ENCODE measurements at regions not wholly inside any gene's neighbourhood (a gene's known extent, or its start where the extent isn't known, plus 50 kb on each side); places are given as distances from the start of the nearest gene placed in this dataset.

DNA sequence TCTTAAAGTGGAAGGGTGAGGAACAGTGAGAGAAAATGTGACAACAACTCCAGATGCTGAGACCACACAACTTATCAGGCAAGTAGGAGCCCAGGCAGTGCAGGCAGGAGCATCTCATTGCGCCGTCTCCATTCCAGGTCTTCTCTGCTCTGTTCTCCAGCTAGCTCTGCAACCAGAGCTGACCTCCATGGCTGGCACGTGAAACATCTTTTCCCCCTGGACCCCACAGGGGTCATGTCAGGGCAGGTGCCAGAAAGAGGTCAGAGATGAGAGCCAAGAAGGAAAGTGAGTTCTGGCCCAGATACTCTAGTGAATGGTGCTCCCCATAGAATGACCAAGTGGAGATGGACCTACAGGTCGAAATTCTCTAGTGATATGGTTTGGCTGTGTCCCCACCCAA lies 281.4 kb downstream of the SMOC2 start:
- no peak for DNase-seq (ENCODE audit: low read depth)

GRCh38 chr6:168721571-168721970 lies 280.6 kb downstream of the SMOC2 start:
- no peak for DNase-seq (ENCODE audit: low read depth)

DNA sequence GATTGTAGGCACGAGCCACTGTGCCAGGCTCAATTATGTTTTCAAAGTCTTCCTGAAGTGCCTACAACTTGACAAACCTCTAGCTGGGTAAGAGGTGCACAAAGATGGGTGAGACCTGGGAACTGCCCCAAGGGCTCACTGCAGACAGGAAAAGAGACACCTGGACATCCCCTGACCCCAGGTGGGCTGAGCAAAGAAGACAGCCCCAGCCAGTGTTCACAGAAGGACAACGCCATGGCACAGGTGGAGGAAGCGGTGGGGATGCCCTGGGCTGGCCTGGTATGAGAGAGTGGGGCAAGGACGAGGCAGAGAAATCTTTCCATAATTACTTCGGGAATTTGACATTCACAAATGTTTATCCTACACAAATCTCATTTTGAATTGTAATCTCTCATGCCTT lies 278.9 kb downstream of the SMOC2 start:
- DNase-seq (ENCODE audit: low read depth): no peak

- DNase-seq (ENCODE audit: low read depth): no peak
Measured at GRCh38 chr6:168718821-168719475, 278.0 kb downstream of the SMOC2 start.

Data from non-pigmented ciliary epithelial cell (primary cell).